ENCODE measurements at regions not wholly inside any gene's neighbourhood (a gene's known extent, or its start where the extent isn't known, plus 50 kb on each side); places are given as distances from the start of the nearest gene placed in this dataset.

GRCh38 chr14:22477569-22478194 is 111.3 kb downstream of the DAD1 start:
- DNase-seq (ENCODE audit: low read depth): no peak

GRCh38 chr14:22476887-22477286 is 112.1 kb downstream of the DAD1 start:
- no peak for DNase-seq (ENCODE audit: low read depth)

- DNase-seq (ENCODE audit: low read depth): no peak
Observed at GRCh38 chr14:22476005-22476751, 112.8 kb downstream of the DAD1 start.

GRCh38 chr14:22475381-22475780 is 113.6 kb downstream of the DAD1 start:
- DNase-seq (ENCODE audit: low read depth): no peak

GRCh38 chr14:22474730-22475351 is 114.2 kb downstream of the DAD1 start:
- DNase-seq (ENCODE audit: low read depth): no peak

- no peak for DNase-seq (ENCODE audit: low read depth)
Observed at GRCh38 chr14:22472935-22473854, 115.8 kb downstream of the DAD1 start.

- no peak for DNase-seq (ENCODE audit: low read depth)
Observed at GRCh38 chr14:22472466-22472865, 116.6 kb downstream of the DAD1 start.

GRCh38 chr14:22471545-22472121 is 117.4 kb downstream of the DAD1 start:
- no peak for DNase-seq (ENCODE audit: low read depth)

GRCh38 chr14:22469538-22470303 is 119.3 kb downstream of the DAD1 start:
- DNase-seq (ENCODE audit: low read depth): no peak

- no peak for DNase-seq (ENCODE audit: low read depth)
Observed at GRCh38 chr14:22468830-22469229, 120.2 kb downstream of the DAD1 start.

GRCh38 chr14:22466491-22466890 is 122.5 kb downstream of the DAD1 start:
- DNase-seq (ENCODE audit: low read depth): no peak

GRCh38 chr14:22465201-22465840 is 123.7 kb downstream of the DAD1 start:
- DNase-seq (ENCODE audit: low read depth): no peak

- DNase-seq (ENCODE audit: low read depth): no peak
Observed at GRCh38 chr14:22464422-22465142, 124.4 kb downstream of the DAD1 start.

- DNase-seq (ENCODE audit: low read depth): no peak
Observed at GRCh38 chr14:22463763-22464173, 125.3 kb downstream of the DAD1 start.

- no peak for DNase-seq (ENCODE audit: low read depth)
Observed at GRCh38 chr14:22462923-22463322, 126.1 kb downstream of the DAD1 start.

- DNase-seq (ENCODE audit: low read depth): no peak
Observed at GRCh38 chr14:22460461-22461195, 128.4 kb downstream of the DAD1 start.

- no peak for DNase-seq (ENCODE audit: low read depth)
Observed at GRCh38 chr14:22458737-22459136, 130.3 kb downstream of the DAD1 start.

- no peak for DNase-seq (ENCODE audit: low read depth)
Observed at GRCh38 chr14:22456998-22457594, 131.9 kb downstream of the DAD1 start.

GRCh38 chr14:22456421-22456820 is 132.6 kb downstream of the DAD1 start:
- DNase-seq (ENCODE audit: low read depth): no peak

Measured in stimulated activated CD8-positive, alpha-beta memory T cell treated with anti-CD3 and anti-CD28 coated beads, Interleukin-4, amount 100 ng/mL, for 24 hours (primary cell).